ENCODE measurements at regions not wholly inside any gene's neighbourhood (a gene's known extent, or its start where the extent isn't known, plus 50 kb on each side); places are given as distances from the start of the nearest gene placed in this dataset.

GRCh38 chr14:83825843-83826242 lies 1704.1 kb upstream of the FLRT2 start:
- Histone ChIP-seq H3K4me3 (ENCODE audit: low read depth, low read length) (no peak overlapping the region), H3K4me1 (ENCODE audit: control insufficient read depth, insufficient read depth, low read length) (peaks cover 26% of the 10 kb centered on the region), H3K36me3 (ENCODE audit: control insufficient read depth in 2 of 2, insufficient read depth in 1 of 2, low read length in 2 of 2) (no peaks in the 10 kb centered on the region), H3K27ac (ENCODE audit: extremely low read depth, low read depth, low read length) (no peak overlapping the region), H3K9me3 (ENCODE audit: control insufficient read depth, insufficient read depth, low read depth, low read length) (no peaks in the 10 kb centered on the region)
- TF ChIP-seq ZNF747 (tag by site-specific recombination; IDR thresholded peaks at IDR 0.05) (no peak), TCF7L2 (IDR thresholded peaks at IDR 0.05; ENCODE audit: borderline replicate concordance, low read depth, low read length) (peak; percentile 76; the same call in 1 of the 2 replicates), HOXA7 (CRISPR knock-in tag; IDR thresholded peaks at IDR 0.05; ENCODE audit: borderline replicate concordance) (no peak)
- ChIA-PET POLR2A (no interaction called here), CTCF (no interaction called here)

DNA sequence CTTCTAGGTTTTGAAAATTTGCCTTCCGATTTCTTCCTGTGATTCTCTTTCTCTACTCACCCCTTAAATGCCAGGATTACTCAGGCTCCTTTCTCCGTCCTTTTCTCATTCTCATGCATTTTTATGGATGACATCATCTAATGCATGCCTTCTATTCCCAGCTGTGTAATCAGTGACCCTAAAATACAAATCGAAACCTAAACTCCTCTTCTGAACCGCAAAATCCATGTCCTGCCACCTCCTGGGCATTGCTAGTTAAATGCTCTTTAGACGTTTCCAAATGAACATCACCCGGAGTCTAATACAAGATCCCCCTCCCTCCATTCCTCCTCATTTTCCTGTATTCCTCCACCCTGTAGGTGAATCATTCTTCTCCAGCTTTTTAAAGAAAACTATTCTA lies 1703.1 kb upstream of the FLRT2 start:
- H3K36me3 ChIP-seq (ENCODE audit: control insufficient read depth in 2 of 2, insufficient read depth in 1 of 2, low read length in 2 of 2), result no peaks in the 10 kb centered on the region
- H3K4me3 ChIP-seq (ENCODE audit: low read depth, low read length), result no peak overlapping the region
- no peak overlapping the region for H3K27ac ChIP-seq (ENCODE audit: extremely low read depth, low read depth, low read length)
- TF ChIP-seq ZNF140 (tag by site-specific recombination; IDR thresholded peaks at IDR 0.05), result no peak
- no peak for TF ChIP-seq ZNF571 (tag by site-specific recombination; IDR thresholded peaks at IDR 0.05)
- TF ChIP-seq IKZF3 (tag by site-specific recombination; IDR thresholded peaks at IDR 0.05), result no peak
- no peak for TF ChIP-seq ZNF560 (tag by site-specific recombination; IDR thresholded peaks at IDR 0.05; ENCODE audit: borderline replicate concordance)
- TF ChIP-seq GLI4 (tag by site-specific recombination; IDR thresholded peaks at IDR 0.05), result no peak
- no peak for TF ChIP-seq RBAK (tag by site-specific recombination; IDR thresholded peaks at IDR 0.05)
- no peak for TF ChIP-seq ZNF521 (tag by site-specific recombination; IDR thresholded peaks at IDR 0.05)
- no peak for TF ChIP-seq ZNF510 (tag by site-specific recombination; IDR thresholded peaks at IDR 0.05; ENCODE audit: insufficient replicate concordance)
- TF ChIP-seq ZNF843 (tag by site-specific recombination; IDR thresholded peaks at IDR 0.05), result no peak
- no peak for TF ChIP-seq ZNF24 (tag by site-specific recombination; IDR thresholded peaks at IDR 0.05)
- TF ChIP-seq ZNF623 (tag by site-specific recombination; IDR thresholded peaks at IDR 0.05), result no peak
- TF ChIP-seq, protein P1, sequence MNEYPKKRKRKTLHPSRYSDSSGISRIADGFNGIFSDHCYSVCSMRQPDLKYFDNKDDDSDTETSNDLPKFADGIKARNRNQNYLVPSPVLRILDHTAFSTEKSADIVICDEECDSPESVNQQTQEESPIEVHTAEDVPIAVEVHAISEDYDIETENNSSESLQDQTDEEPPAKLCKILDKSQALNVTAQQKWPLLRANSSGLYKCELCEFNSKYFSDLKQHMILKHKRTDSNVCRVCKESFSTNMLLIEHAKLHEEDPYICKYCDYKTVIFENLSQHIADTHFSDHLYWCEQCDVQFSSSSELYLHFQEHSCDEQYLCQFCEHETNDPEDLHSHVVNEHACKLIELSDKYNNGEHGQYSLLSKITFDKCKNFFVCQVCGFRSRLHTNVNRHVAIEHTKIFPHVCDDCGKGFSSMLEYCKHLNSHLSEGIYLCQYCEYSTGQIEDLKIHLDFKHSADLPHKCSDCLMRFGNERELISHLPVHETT (tag by site-specific recombination; IDR thresholded peaks at IDR 0.05), result no peak
- no peak for TF ChIP-seq ZNF174 (tag by site-specific recombination; IDR thresholded peaks at IDR 0.05)
- TF ChIP-seq BCL11A (tag by site-specific recombination; IDR thresholded peaks at IDR 0.05; ENCODE audit: low read depth), result no peak
- no peak for TF ChIP-seq ZNF555 (tag by site-specific recombination; conservative IDR thresholded peaks at IDR 0.05)
- no peak for TF ChIP-seq GLIS2 (tag by site-specific recombination; IDR thresholded peaks at IDR 0.05)
- no peak for TF ChIP-seq ZBTB17 (tag by site-specific recombination; IDR thresholded peaks at IDR 0.05)
- TF ChIP-seq ZNF670 (tag by site-specific recombination; IDR thresholded peaks at IDR 0.05; ENCODE audit: low read depth), result no peak
- ChIA-PET POLR2A (no interaction called here), CTCF (no interaction called here)
- no peaks in the 10 kb centered on the region for H3K9me3 ChIP-seq (ENCODE audit: control insufficient read depth, insufficient read depth, low read depth, low read length)
- peaks cover 26% of the 10 kb centered on the region for H3K4me1 ChIP-seq (ENCODE audit: control insufficient read depth, insufficient read depth, low read length)

DNA sequence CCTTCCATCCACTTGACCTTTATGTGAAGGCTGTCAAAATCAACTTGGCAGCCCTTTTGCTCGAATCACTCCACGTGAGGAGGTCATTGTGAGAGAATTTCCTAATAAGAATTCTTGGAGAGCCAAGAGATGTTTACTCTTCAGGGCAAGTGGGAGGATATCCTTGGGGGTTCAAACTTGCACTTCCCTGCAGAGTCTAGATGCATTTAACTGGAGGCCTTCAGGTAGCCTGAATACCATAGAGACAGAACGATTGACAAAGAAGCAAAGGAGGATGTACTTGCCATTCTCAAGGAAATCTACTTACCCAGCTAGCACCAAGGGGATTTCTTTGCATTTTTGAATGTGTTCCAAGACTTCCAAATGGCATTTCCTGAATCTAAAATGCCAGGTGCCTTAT lies 1702.6 kb upstream of the FLRT2 start:
- POLR2A ChIA-PET, result no interaction called here
- Histone ChIP-seq H3K36me3 (ENCODE audit: control insufficient read depth in 2 of 2, insufficient read depth in 1 of 2, low read length in 2 of 2) (no peaks in the 10 kb centered on the region), H3K9me3 (ENCODE audit: control insufficient read depth, insufficient read depth, low read depth, low read length) (no peaks in the 10 kb centered on the region), H3K27ac (ENCODE audit: extremely low read depth, low read depth, low read length) (peak overlapping the region; percentile 5; the same call in 1 of the 2 replicates), H3K4me1 (ENCODE audit: control insufficient read depth, insufficient read depth, low read length) (peaks cover 26% of the 10 kb centered on the region), H3K4me3 (ENCODE audit: low read depth, low read length) (no peak overlapping the region)
- CTCF ChIA-PET, result no interaction called here
- TF ChIP-seq PRDM6 (tag by site-specific recombination; IDR thresholded peaks at IDR 0.05) (no peak), ZNF629 (tag by site-specific recombination; IDR thresholded peaks at IDR 0.05) (no peak), ZNF707 (tag by site-specific recombination; IDR thresholded peaks at IDR 0.05) (no peak)
